Ishikawa (cell line): ENCODE measurements at regions not wholly inside any gene's neighbourhood (a gene's known extent, or its start where the extent isn't known, plus 50 kb on each side); places are given as distances from the start of the nearest gene placed in this dataset.

Experiments
- EP300 ChIP-seq: IDR thresholded peaks from 2 replicates; pipeline ENCODE4 v1.6.1; 2012; ENCODE audit warnings: borderline replicate concordance
- NFIC ChIP-seq: IDR thresholded peaks from 2 replicates; pipeline ENCODE4 v1.6.1; 2012
- RAD21 ChIP-seq: IDR thresholded peaks from 2 replicates; pipeline ENCODE4 v1.6.1; 2012; ENCODE audit warnings: low read depth
- TAF1 ChIP-seq: IDR thresholded peaks from 2 replicates; pipeline ENCODE4 v1.6.1; 2012; ENCODE audit warnings: low read depth, mild to moderate bottlenecking
- ZBTB7A ChIP-seq: IDR thresholded peaks from 2 replicates; pipeline ENCODE4 v1.6.1; 2012; ENCODE audit warnings: low read depth

- no peak for TF ChIP-seq TAF1
- TF ChIP-seq NFIC = no peak
- no peak for TF ChIP-seq EP300
- no peak for TF ChIP-seq RAD21
- TF ChIP-seq ZBTB7A = no peak
These were observed 645.3 kb downstream of the STK39 start for GRCh38 chr2:167602122-167602521.
